Mammary epithelial cell (primary cell): ENCODE measurements at regions not wholly inside any gene's neighbourhood (a gene's known extent, or its start where the extent isn't known, plus 50 kb on each side); places are given as distances from the start of the nearest gene placed in this dataset.

Source experiments
- CTCF ChIP-seq, 2 donors: IDR thresholded peaks in 1 of 2; conservative IDR thresholded peaks in 1 of 2; 2 replicates each; pipeline ENCODE4 v1.5.1; 2011 to 2012; ENCODE audit warnings: inconsistent platforms in 2 of 2, low read length in 2 of 2, mild to moderate bottlenecking in 2 of 2, control low read depth in 1 of 2, low read depth in 1 of 2; ENCODE audit not compliant: insufficient read depth in 1 of 2; ENCODE audit errors: extremely low read depth in 1 of 2
- EZH2 ChIP-seq: IDR thresholded peaks from 2 replicates; pipeline ENCODE4 v1.6.1; 2012; ENCODE audit warnings: low read length, inconsistent platforms, borderline replicate concordance

- TF ChIP-seq CTCF (conservative IDR thresholded peaks at IDR 0.05 in 1 of 2, IDR thresholded peaks at IDR 0.05 in 1 of 2; ENCODE audit: extremely low read depth in 1 of 2, insufficient read depth in 1 of 2, low read depth in 1 of 2, low read length in 2 of 2) (no peak), EZH2 (no peak)
These were observed 344.0 kb downstream of the FOXL1 start for GRCh38 chr16:86922311-86922710.
